ENCODE measurements at regions not wholly inside any gene's neighbourhood (a gene's known extent, or its start where the extent isn't known, plus 50 kb on each side); places are given as distances from the start of the nearest gene placed in this dataset.

DNA sequence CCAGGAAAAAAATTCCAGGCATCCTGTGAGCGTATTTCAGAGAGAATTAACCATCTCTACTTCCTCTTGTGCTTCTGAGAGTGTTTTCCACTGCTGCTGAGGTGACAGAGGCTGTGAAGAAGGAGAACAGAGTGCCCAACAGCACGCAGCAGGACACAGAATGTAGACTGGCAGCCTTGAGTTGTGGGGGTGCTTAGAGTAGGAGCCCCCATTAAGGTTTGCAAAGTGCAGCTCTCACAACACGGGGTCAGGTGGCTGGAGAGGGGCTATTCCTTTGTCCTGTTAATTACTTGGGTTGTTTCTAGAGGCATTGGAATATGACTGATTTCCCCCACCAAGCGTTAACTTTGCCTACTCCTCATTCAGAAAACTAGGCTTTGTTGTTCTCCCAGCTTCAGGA, 370.6 kb downstream of the TSHZ3 start:
- WGBS, 2 donors (ENCODE audit: low coverage in 1 of 2): 58 to 73% methylated on average over 3 to 4 of the region's 4 CpGs

DNA sequence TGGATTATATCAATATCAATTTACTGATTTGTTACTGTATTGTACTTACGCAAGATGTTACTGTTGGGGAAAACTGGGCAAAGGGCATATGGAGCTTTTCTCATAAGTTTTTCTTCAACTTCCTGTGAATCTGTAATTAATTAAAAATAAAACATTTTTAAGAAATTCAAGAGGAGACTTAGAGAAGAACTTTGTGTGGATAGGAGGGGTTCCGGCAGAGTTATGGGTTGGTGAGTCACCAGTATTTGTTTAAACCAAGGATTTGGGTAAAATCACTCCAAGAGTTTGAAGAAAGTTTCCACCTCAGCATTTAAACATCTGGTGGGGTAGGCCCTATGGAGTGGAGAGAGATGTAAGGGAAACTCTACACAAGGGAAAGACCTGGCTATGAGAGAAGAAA, 379.6 kb downstream of the TSHZ3 start:
- no peak for ATAC-seq
- Histone ChIP-seq H3K4me3 (no peak overlapping the region), H3K4me1 (no peaks in the 10 kb centered on the region), H3K27ac (no peak overlapping the region), H3K9me3 (no peaks in the 10 kb centered on the region), H3K36me3 (no peaks in the 10 kb centered on the region), H3K27me3 (no peaks in the 10 kb centered on the region)
- WGBS, 2 donors (ENCODE audit: low coverage in 1 of 2): 86 to 94% methylated on average over 1 to 2 of the region's 2 CpGs
- no peak for TF ChIP-seq POLR2AphosphoS5 (IDR thresholded peaks at IDR 0.05)
- TF ChIP-seq POLR2A (IDR thresholded peaks at IDR 0.05): no peak
- no peak for TF ChIP-seq EP300 (IDR thresholded peaks at IDR 0.05)
- no peak for TF ChIP-seq CTCF (IDR thresholded peaks at IDR 0.05)

More for the DNA sequence above, 370.6 kb downstream of the TSHZ3 start:
- no peaks in the 10 kb centered on the region for H3K4me1 ChIP-seq
- H3K4me3 ChIP-seq: no peak overlapping the region
- no peak overlapping the region for H3K27ac ChIP-seq
- no peaks in the 10 kb centered on the region for H3K36me3 ChIP-seq
- TF ChIP-seq POLR2A (IDR thresholded peaks at IDR 0.05): no peak
- peaks cover 0 to 17% (median 0%) of the 10 kb centered on the region in 3 donors for H3K9me3 ChIP-seq
- ATAC-seq: no peak
- H3K27me3 ChIP-seq: peaks cover 3% of the 10 kb centered on the region

- no peaks in the 10 kb centered on the region for H3K27me3 ChIP-seq
- TF ChIP-seq POLR2AphosphoS5 (IDR thresholded peaks at IDR 0.05) (no peak), EP300 (IDR thresholded peaks at IDR 0.05) (no peak)
- no peak overlapping the region for H3K27ac ChIP-seq
- 72 to 93% methylated on average over 5 of the region's 5 CpGs for WGBS, 2 donors (ENCODE audit: low coverage in 1 of 2)
- no peaks in the 10 kb centered on the region for H3K36me3 ChIP-seq
- H3K9me3 ChIP-seq: no peaks in the 10 kb centered on the region
- H3K4me1 ChIP-seq: no peaks in the 10 kb centered on the region
- ATAC-seq: no peak
- no peak overlapping the region for H3K4me3 ChIP-seq
Measured at GRCh38 chr19:30968841-30969399, 380.3 kb downstream of the TSHZ3 start.

- no peak for ATAC-seq
- H3K4me3 ChIP-seq: no peak overlapping the region
- H3K9me3 ChIP-seq: no peaks in the 10 kb centered on the region
- H3K36me3 ChIP-seq: no peaks in the 10 kb centered on the region
- H3K27ac ChIP-seq: no peak overlapping the region
- TF ChIP-seq CTCF (IDR thresholded peaks at IDR 0.05) (no peak), POLR2AphosphoS5 (IDR thresholded peaks at IDR 0.05) (no peak), POLR2A (IDR thresholded peaks at IDR 0.05) (no peak), EP300 (IDR thresholded peaks at IDR 0.05) (no peak)
- WGBS, 2 donors (ENCODE audit: low coverage in 1 of 2): 88 to 90% methylated on average over 5 of the region's 5 CpGs
- H3K4me1 ChIP-seq: no peaks in the 10 kb centered on the region
- H3K27me3 ChIP-seq: no peaks in the 10 kb centered on the region
Measured at GRCh38 chr19:30968210-30968609, 381.0 kb downstream of the TSHZ3 start.

DNA sequence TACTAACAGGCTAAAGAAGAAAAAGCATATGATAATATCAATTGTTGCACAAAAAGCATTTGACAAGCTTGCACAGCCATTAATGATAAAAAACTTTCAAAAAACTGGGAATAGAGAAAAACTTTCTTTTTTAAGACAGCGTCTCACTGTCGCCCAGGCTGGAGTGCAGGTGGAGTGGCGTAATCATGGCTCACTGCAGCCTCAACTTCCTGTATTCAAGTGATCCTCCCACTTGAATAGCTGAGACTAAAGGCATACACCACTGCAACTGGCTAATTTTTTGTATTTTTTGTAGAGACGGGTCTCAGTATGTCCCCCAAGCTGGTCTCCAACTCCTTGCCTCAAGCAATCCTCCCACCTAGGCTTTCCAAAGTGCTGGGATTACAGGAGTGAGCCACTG, 382.8 kb downstream of the TSHZ3 start:
- TF ChIP-seq POLR2AphosphoS5 (IDR thresholded peaks at IDR 0.05) (no peak), EP300 (IDR thresholded peaks at IDR 0.05) (no peak), POLR2A (IDR thresholded peaks at IDR 0.05) (no peak), CTCF (IDR thresholded peaks at IDR 0.05) (no peak)
- no peak overlapping the region for H3K4me3 ChIP-seq
- no peaks in the 10 kb centered on the region for H3K4me1 ChIP-seq
- no peaks in the 10 kb centered on the region for H3K9me3 ChIP-seq
- no peak overlapping the region for H3K27ac ChIP-seq
- no peaks in the 10 kb centered on the region for H3K36me3 ChIP-seq
- H3K27me3 ChIP-seq: no peaks in the 10 kb centered on the region
- WGBS, 2 donors (ENCODE audit: low coverage in 1 of 2): 82 to 90% methylated on average over 4 of the region's 4 CpGs
- ATAC-seq: no peak

DNA sequence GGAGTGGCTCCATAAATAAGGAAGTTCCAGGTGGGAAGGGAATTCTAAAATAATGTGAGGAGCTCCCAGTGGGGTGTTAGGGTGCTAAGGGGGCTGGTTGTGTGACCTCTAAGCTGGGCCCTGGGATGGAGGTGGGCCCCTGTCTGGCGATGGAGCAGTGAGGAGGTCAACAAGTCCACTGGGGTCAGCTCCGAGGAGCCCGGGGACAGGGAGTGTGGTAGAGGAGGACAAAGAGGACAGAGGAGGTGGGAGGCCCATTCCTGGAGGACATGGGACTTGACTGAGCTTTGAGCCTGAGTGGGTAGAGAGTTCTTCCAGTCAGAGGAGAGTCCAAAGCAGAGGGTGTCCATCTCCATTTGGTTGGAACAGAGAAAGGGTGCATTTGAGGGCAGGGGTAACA, 390.2 kb downstream of the TSHZ3 start:
- H3K9me3 ChIP-seq: no peaks in the 10 kb centered on the region
- no peak for TF ChIP-seq CTCF (IDR thresholded peaks at IDR 0.05)
- no peak for TF ChIP-seq POLR2AphosphoS5 (IDR thresholded peaks at IDR 0.05)
- TF ChIP-seq POLR2A (IDR thresholded peaks at IDR 0.05): no peak
- no peak for TF ChIP-seq EP300 (IDR thresholded peaks at IDR 0.05)
- no peak overlapping the region for H3K27ac ChIP-seq
- H3K4me1 ChIP-seq: no peaks in the 10 kb centered on the region
- ATAC-seq: no peak
- whole genome bisulfite sequencing, 2 donors (ENCODE audit: low coverage in 1 of 2): 91 to 93% methylated on average over 3 of the region's 3 CpGs
- H3K36me3 ChIP-seq: no peaks in the 10 kb centered on the region
- H3K4me3 ChIP-seq: no peak overlapping the region
- H3K27me3 ChIP-seq: peaks cover 21% of the 10 kb centered on the region

Measured in gastroesophageal sphincter (tissue), 4 donors.